NCI-H2227 (cell line): ENCODE measurements at regions not wholly inside any gene's neighbourhood (a gene's known extent, or its start where the extent isn't known, plus 50 kb on each side); places are given as distances from the start of the nearest gene placed in this dataset.

Experiments used
- DNase-seq: peaks from one replicate; lab custom pipeline; 2025; ENCODE audit not compliant: unreplicated experiment; lab: John Stamatoyannopoulos, UW

GRCh38 chr13:50192272-50192813 is 177.1 kb downstream of the KCNRG start:
- DNase-seq: no peak

DNA sequence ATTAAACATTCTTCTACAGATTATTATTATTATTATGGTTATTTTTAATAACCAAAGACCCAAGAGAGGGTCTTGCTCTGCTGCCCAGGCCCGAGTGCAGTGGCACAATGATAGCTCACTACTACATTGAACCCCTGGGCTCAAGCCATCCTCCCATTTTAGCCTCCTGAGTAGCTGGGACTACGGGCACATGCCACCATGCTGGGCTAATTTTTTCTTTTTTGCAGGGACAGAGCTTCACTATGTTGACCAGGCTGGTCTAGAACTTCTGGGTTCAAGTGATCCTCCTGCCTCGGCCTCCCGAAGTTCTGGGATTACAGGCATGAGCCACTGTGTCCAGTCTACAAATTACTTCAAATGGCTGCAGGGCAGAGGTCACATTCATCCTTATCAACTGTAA is 179.8 kb downstream of the KCNRG start:
- no peak for DNase-seq

DNA sequence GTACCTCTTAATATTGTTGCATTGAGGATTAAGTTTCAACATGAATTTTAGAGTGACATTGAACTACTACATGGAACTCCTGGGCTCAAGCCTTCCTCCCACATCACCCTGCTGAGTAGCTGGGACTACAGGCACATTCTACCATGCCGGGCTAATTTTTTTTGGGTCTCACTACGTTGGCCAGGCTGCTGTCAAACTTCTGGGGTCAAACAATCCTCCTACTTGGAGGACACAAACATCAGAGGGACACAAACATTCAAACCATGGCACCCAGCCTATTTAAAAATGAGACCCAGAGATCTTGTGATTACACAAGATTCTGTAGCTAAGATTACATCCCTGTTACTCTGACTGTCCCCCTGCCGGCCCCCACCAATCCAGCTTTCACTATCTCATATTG is 180.9 kb downstream of the KCNRG start:
- no peak for DNase-seq

DNA sequence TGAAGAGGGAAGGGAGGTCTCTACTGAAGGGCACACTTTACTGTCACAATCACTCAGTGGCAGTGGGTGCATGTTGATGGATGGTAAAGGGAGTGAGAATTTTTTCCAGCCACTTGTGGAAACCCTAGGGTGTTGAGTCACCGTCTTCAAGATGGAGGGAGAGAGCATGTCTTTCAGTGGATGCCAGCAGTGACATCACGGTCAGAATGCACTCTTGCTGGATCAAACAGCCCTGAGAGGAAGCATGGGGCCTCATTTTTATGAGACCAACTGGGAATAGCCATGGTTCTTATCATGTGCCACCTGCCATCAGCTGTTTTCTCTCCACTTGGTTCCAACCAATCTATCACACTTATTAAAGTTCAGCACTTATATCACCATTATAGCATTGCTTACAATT is 182.5 kb downstream of the KCNRG start:
- DNase-seq: no peak

GRCh38 chr13:50198508-50198907 is 183.3 kb downstream of the KCNRG start:
- DNase-seq: peak; percentile 30

- no peak for DNase-seq
Observed at GRCh38 chr13:50200569-50200968, 185.3 kb downstream of the KCNRG start.

- DNase-seq: no peak
Observed at GRCh38 chr13:50200988-50201387, 185.7 kb downstream of the KCNRG start.

- DNase-seq: no peak
Observed at GRCh38 chr13:50202485-50202884, 187.2 kb downstream of the KCNRG start.

DNA sequence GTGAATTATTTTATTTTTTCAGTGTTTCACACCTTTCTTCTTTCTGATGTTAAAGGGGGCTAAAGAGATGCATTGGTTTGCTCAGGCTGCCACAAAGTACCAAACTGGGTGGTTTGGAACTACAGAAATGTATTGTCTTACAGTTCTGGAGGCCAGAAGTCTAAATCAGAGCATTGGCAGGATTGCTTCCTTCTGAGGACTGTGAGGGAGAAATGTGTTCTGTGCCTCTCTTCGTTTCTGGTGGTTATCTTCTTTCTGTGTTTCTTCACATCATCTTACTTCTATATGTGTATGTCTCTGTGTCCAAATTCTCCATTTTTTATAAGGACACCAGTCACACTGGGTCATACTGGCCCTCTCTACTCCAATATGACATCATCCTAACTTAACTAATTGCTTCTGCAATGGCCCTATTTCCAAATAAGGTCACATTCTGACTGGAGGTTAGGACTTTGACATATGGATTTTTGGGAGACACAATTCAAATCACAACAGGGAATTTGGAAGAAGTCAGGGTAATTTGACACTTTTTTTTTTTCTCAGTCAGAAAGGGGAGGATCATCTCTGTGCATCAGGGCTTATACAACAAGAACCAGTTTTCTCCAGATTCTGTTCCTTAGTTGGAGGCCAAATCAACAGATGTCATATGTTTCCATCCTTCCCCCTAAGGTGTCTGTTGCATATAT is 188.2 kb downstream of the KCNRG start:
- no peak for DNase-seq

DNA sequence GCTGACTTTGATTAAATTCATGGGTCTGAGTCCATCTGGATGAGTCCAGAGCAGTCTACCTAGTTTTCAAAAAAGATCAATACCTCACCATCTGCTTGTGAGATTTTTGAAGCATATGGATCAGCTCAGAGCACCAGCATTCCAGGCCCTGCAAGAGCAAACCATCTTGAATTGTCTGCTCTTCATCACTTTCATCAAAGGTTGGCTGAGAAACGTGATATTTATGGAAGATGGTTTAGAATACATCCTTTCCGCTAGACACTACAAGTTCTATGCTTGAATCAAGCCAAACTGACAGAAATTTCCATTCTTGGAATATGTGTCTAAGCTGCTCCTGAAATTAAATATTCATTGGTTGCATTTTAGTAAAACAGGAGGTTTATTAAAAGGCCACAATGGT is 190.3 kb downstream of the KCNRG start:
- no peak for DNase-seq

GRCh38 chr13:50208826-50209335 is 193.6 kb downstream of the KCNRG start:
- peak; percentile 46 for DNase-seq

DNA sequence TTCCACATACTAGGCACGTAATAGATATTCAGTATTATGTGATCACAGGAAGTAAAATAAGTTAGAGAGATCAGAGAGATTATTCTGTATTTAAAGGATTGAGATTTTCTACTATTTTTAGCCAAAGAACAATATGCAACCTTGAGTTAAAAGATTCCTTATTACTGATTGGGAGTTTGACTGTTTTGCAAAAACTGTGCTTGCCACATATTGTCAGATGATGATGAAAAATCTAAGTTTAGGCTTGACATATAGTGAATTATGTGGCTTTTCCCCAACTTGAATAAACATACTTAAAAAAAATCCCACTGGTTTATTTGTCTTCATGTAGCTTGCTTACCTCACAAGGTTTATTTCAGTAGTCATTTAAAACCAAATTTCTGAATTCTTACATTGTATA is 194.4 kb downstream of the KCNRG start:
- no peak for DNase-seq

DNA sequence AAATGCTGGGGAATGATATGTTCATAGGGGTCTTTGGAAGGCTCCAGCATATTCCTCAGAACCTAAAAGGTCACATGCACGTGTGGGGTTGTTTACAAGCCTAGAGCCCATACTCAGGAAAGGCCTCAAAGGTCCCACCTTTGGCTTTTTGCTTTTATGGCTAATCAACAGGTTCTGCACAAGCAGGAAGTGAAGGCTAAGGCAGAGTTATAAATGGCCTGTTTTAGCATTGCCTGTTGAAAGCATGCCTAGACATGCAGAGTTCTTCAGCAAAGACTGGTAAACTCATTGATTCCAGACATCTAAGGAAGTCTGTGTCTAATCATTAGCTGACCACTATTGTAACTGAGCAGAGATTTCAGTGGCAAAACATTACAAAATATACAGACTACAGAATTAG is 198.3 kb downstream of the KCNRG start:
- no peak for DNase-seq

DNA sequence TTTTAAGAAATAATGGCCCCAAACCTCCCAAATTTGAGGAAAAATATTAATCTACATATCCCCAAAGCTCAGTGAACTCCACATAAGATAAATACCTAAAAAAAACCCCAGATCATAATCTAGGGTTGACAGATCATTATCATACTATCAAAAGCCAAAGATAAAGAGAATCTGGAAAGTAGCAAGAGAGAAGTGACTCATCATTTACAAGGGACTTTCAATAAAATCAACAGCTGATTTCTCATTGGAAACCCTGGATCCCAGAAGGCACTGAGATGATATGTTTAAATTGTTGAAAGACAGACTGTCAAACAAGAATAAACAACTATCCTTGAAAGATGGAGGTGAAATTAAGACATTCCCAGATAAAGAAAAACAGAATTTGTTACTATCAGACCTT is 199.3 kb downstream of the KCNRG start:
- DNase-seq: no peak

DNA sequence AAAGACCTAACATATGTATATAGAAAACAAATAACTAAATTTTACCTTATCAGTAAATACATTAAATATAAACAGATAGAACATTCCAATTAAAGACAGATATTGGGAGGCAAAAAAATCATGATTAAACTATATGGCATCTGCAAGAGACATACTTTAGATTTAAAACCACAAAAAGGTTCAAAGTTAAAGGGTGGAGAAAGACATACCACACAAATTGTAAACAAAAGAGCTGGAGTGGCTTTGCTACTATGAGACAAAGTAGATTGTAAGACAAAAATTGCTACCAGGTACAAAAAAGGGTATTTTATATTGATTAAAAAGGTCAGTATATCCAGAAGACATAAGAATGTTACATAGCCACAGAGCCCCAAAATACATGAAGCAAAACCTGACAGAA is 200.2 kb downstream of the KCNRG start:
- DNase-seq: no peak

DNA sequence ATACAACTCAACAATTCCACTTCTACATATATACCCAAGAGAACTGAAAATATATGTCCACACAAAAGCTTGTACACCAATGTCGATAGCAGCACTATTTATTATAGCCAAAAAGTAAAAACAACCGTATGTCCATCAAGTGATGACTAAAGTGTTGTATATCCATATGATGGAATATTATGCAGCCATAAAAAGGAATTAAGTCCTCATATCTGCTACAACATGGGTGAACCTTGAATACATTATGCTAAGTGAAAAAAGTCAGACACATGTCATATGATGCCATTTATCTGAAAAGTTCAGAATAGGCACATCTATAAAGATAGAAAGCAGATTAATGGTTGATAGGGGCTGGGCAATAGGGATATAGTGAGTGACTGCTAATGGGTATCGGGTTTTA is 204.5 kb downstream of the KCNRG start:
- DNase-seq: no peak

- DNase-seq: no peak
Observed at GRCh38 chr13:50220938-50221337, 205.7 kb downstream of the KCNRG start.

GRCh38 chr13:50222569-50223332 is 207.5 kb downstream of the KCNRG start:
- DNase-seq: peak; percentile 28

- no peak for DNase-seq
Observed at GRCh38 chr13:50224534-50224933, 209.3 kb downstream of the KCNRG start.

DNA sequence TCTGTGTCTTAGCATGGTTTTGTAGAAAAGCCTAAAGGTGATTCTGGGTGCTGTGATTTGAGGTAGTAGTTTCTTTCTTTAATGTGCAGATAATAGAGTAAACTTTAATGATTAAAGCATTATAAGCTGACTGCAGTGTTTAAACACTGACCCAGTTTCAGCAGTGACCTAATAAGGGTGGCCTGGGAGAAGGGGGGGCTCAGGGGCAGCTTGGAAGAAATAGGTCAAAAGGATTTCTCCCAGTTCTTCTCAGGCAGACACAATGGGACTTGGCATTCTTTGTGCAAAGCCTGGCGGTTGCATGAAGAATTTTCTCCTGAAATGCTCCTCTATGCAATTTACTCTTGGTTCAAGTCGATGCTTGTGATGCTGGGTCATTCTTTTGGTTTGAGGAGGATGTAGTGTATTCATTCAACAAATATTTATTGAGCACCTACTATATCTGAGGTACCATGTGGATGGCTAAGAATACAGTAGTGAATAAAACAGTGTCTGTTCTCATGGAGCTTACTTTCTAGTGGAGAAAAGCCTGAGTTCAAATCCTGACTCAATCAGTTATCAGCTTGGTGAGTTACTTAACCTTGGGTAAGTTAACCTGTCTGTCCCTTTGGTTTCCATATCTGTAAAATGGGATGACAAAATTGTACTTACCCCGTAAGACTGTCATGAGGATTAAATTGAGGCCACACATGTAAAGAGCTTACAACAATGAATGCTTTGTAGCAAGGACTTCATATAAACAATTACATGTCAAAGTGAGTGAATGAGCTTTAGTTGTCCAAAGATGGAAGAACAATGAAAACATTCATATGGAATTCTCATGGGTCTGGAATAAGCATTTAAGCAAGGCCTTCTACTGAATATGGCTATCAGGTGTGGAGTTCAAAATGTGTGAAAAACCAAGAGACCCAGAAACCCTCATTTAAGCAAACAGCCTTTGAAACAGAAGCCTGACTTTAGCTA is 210.2 kb downstream of the KCNRG start:
- DNase-seq: no peak

- DNase-seq: peak; percentile 36
Observed at GRCh38 chr13:50226515-50227155, 211.4 kb downstream of the KCNRG start.
